Neural progenitor cell (in vitro differentiated cells): ENCODE measurements at regions not wholly inside any gene's neighbourhood (a gene's known extent, or its start where the extent isn't known, plus 50 kb on each side); places are given as distances from the start of the nearest gene placed in this dataset.

Experiments
- DNase-seq: peaks from one replicate; pipeline ENCODE4 v3.0.0-alpha.2; 2016; ENCODE audit warnings: low spot score
- H2AFZ ChIP-seq: fragments of 200-600 bp; sonication (generic); replicated peaks from 2 replicates; pipeline ENCODE4 v1.6.1; 2016; ENCODE audit warnings: antibody characterized with exemption
- H3F3A ChIP-seq: fragments of 200-600 bp; sonication (generic); 2 replicates; pipeline ENCODE4 v1.6.1; 2016; ENCODE audit warnings: antibody characterized with exemption, low read depth
- H3K27ac ChIP-seq: fragments of 200-600 bp; sonication (generic); 2 replicates; pipeline ENCODE4 v1.5.1; 2016; ENCODE audit warnings: mild to moderate bottlenecking
- H3K27me3 ChIP-seq: fragments of 200-600 bp; sonication (generic); 2 replicates; pipeline ENCODE4 v1.6.1; 2016; ENCODE audit warnings: mild to moderate bottlenecking, moderate library complexity
- H3K36me3 ChIP-seq: fragments of 200-600 bp; sonication (generic); 2 replicates; pipeline ENCODE4 v1.5.1; 2016
- H3K4me1 ChIP-seq: fragments of 200-600 bp; sonication (generic); 2 replicates; pipeline ENCODE4 v1.6.1; 2016; ENCODE audit warnings: mixed run types
- H3K4me2 ChIP-seq: fragments of 200-600 bp; sonication (generic); 2 replicates; pipeline ENCODE4 v1.6.1; 2016
- H3K4me3 ChIP-seq: fragments of 200-600 bp; sonication (generic); 2 replicates; pipeline ENCODE4 v1.5.1; 2016
- H3K79me2 ChIP-seq: fragments of 200-600 bp; sonication (generic); 2 replicates; pipeline ENCODE4 v1.6.1; 2016; ENCODE audit warnings: low read depth
- H3K9ac ChIP-seq: fragments of 200-600 bp; sonication (generic); 2 replicates; pipeline ENCODE4 v1.6.1; 2016
- H3K9me3 ChIP-seq: fragments of 200-600 bp; sonication (generic); 2 replicates; pipeline ENCODE4 v1.5.1; 2016; ENCODE audit warnings: low read depth
- H4K20me1 ChIP-seq: fragments of 200-600 bp; sonication (generic); 2 replicates; pipeline ENCODE4 v1.6.1; 2016; ENCODE audit warnings: low read depth
- H3K27ac Mint-ChIP-seq: 3 replicates; pipeline ENCODE4 v1.8.0; 2021; ENCODE audit warnings: mixed read lengths
- H3K27me3 Mint-ChIP-seq: 2 replicates; pipeline ENCODE4 v1.8.0; 2022; ENCODE audit warnings: low read depth, mild to moderate bottlenecking, inconsistent platforms, moderate library complexity, mixed read lengths; ENCODE audit not compliant: insufficient read depth
- H3K36me3 Mint-ChIP-seq: 3 replicates; pipeline ENCODE4 v1.8.0; 2021; ENCODE audit warnings: mixed read lengths
- H3K4me1 Mint-ChIP-seq: 3 replicates; pipeline ENCODE4 v1.8.0; 2021; ENCODE audit warnings: mixed read lengths
- H3K4me3 Mint-ChIP-seq: 3 replicates; pipeline ENCODE4 v1.8.0; 2021; ENCODE audit warnings: mild to moderate bottlenecking, moderate library complexity, mixed read lengths
- H3K9me3 Mint-ChIP-seq: 3 replicates; pipeline ENCODE4 v1.8.0; 2020; ENCODE audit warnings: mixed read lengths
- CTCF ChIP-seq: fragments of 200-600 bp; sonication (generic); IDR thresholded peaks from 2 replicates; pipeline ENCODE4 v1.5.1; 2017; ENCODE audit warnings: antibody characterized with exemption, mild to moderate bottlenecking
- EZH2 ChIP-seq: fragments of 200-600 bp; sonication (generic); IDR thresholded peaks from 2 replicates; pipeline ENCODE4 v1.6.1; 2017; ENCODE audit warnings: antibody characterized with exemption, mild to moderate bottlenecking, moderate library complexity
- EZH2phosphoT487 ChIP-seq: fragments of 200-600 bp; sonication (generic); IDR thresholded peaks from 2 replicates; pipeline ENCODE4 v1.6.1; 2017; ENCODE audit warnings: antibody characterized with exemption

DNA sequence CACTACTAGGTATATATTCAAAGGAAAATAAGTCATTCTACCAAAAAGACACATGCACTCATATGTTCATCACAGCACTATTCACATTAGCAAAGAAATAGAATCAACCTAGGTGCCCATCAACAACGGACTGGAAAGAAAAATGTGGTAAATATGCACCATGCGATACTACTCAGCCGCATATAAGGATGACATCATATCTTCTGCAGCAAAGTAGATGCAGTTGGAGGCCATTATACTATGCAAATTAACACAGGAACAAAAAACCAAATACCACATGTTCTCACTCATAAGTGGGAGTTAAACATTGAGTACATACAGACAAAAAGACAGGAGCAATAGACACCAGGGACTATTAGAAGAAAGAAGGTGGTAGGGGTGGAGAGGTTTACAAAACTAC, 412.1 kb upstream of the CWC22 start:
- H3K4me2 ChIP-seq, result no peak overlapping the region
- Mint-ChIP-seq H3K4me1 (no peaks in the 10 kb centered on the region), H3K9me3 (peaks cover 3% of the 10 kb centered on the region), H3K36me3 (no peaks in the 10 kb centered on the region), H3K27ac (no peak overlapping the region), H3K4me3 (no peak overlapping the region), H3K27me3 (no peaks in the 10 kb centered on the region)
- H3K27me3 ChIP-seq, result no peaks in the 10 kb centered on the region
- no peaks in the 10 kb centered on the region for H3K9me3 ChIP-seq
- DNase-seq, result no peak
- no peaks in the 10 kb centered on the region for H3K4me1 ChIP-seq
- H3K4me3 ChIP-seq, result no peak overlapping the region
- TF ChIP-seq CTCF (no peak), EZH2phosphoT487 (no peak), EZH2 (no peak)
- H3K79me2 ChIP-seq, result no peaks in the 10 kb centered on the region
- no peaks in the 10 kb centered on the region for H3F3A ChIP-seq
- no peaks in the 10 kb centered on the region for H3K36me3 ChIP-seq
- no peak overlapping the region for H3K9ac ChIP-seq
- H2AFZ ChIP-seq, result no peak overlapping the region
- no peak overlapping the region for H3K27ac ChIP-seq
- H4K20me1 ChIP-seq, result no peaks in the 10 kb centered on the region

- no peak overlapping the region for H3K27ac ChIP-seq
- no peak overlapping the region for H3K4me3 Mint-ChIP-seq
- H3K4me3 ChIP-seq, result no peak overlapping the region
Measured at GRCh38 chr2:180416627-180417026, 409.5 kb upstream of the CWC22 start.

GRCh38 chr2:180413336-180413735, 406.2 kb upstream of the CWC22 start:
- Histone ChIP-seq H3K4me2 (no peak overlapping the region), H3K4me3 (no peak overlapping the region), H4K20me1 (no peaks in the 10 kb centered on the region), H3K9me3 (no peaks in the 10 kb centered on the region), H3K27ac (no peak overlapping the region), H2AFZ (no peak overlapping the region), H3K27me3 (no peaks in the 10 kb centered on the region), H3F3A (no peaks in the 10 kb centered on the region), H3K9ac (no peak overlapping the region), H3K4me1 (no peaks in the 10 kb centered on the region), H3K79me2 (no peaks in the 10 kb centered on the region), H3K36me3 (no peaks in the 10 kb centered on the region)
- Mint-ChIP-seq H3K27me3 (peaks cover 2% of the 10 kb centered on the region), H3K4me3 (no peak overlapping the region), H3K27ac (no peak overlapping the region), H3K4me1 (peaks cover 5% of the 10 kb centered on the region), H3K36me3 (no peaks in the 10 kb centered on the region), H3K9me3 (no peaks in the 10 kb centered on the region)
- TF ChIP-seq CTCF (no peak), EZH2 (no peak), EZH2phosphoT487 (no peak)
- no peak for DNase-seq

More at GRCh38 chr2:180416627-180417026, 409.5 kb upstream of the CWC22 start:
- no peaks in the 10 kb centered on the region for H4K20me1 ChIP-seq
- no peak overlapping the region for H3K27ac Mint-ChIP-seq
- no peaks in the 10 kb centered on the region for H3F3A ChIP-seq
- TF ChIP-seq CTCF (no peak), EZH2phosphoT487 (no peak), EZH2 (no peak)
- no peaks in the 10 kb centered on the region for H3K36me3 Mint-ChIP-seq
- H3K9me3 ChIP-seq, result no peaks in the 10 kb centered on the region
- no peaks in the 10 kb centered on the region for H3K36me3 ChIP-seq
- no peaks in the 10 kb centered on the region for H3K4me1 ChIP-seq
- peaks cover 3% of the 10 kb centered on the region for H3K9me3 Mint-ChIP-seq
- no peaks in the 10 kb centered on the region for H3K27me3 ChIP-seq
- no peak overlapping the region for H3K9ac ChIP-seq
- no peak overlapping the region for H3K4me2 ChIP-seq
- peaks cover 3% of the 10 kb centered on the region for H3K4me1 Mint-ChIP-seq
- peak overlapping the region; percentile 39 for H2AFZ ChIP-seq
- no peak for DNase-seq
- H3K79me2 ChIP-seq, result no peaks in the 10 kb centered on the region
- H3K27me3 Mint-ChIP-seq, result peaks cover 2% of the 10 kb centered on the region

DNA sequence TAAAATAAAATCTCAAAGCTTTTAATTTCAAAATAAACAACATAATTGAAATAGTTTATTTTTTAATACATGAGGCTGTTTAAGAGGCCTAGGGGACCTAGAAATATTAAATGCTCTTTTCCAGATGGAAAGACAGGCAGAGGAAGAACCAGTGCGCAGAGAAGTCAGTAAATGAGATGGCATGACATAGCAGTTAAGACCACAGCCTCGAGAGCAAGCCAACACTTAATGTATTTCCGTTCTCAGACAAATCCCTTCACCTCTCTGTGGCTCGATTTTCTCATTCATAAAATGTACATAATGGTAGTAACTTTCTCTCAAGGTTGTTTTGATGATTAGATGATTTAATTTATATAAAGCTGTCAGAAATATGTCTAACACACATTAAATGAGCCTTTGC, 405.1 kb upstream of the CWC22 start:
- Mint-ChIP-seq H3K27me3 (peaks cover 2% of the 10 kb centered on the region), H3K9me3 (no peaks in the 10 kb centered on the region), H3K27ac (no peak overlapping the region), H3K36me3 (no peaks in the 10 kb centered on the region), H3K4me1 (peaks cover 5% of the 10 kb centered on the region), H3K4me3 (no peak overlapping the region)
- Histone ChIP-seq H3K9ac (no peak overlapping the region), H3K79me2 (no peaks in the 10 kb centered on the region), H3K4me2 (no peak overlapping the region), H4K20me1 (no peaks in the 10 kb centered on the region), H3K27me3 (no peaks in the 10 kb centered on the region), H2AFZ (peak overlapping the region; percentile 4), H3K4me3 (no peak overlapping the region), H3K36me3 (no peaks in the 10 kb centered on the region), H3F3A (no peaks in the 10 kb centered on the region), H3K4me1 (no peaks in the 10 kb centered on the region), H3K9me3 (no peaks in the 10 kb centered on the region), H3K27ac (no peak overlapping the region)
- DNase-seq, result no peak
- TF ChIP-seq CTCF (no peak), EZH2phosphoT487 (no peak), EZH2 (no peak)
